ENCODE measurements at regions not wholly inside any gene's neighbourhood (a gene's known extent, or its start where the extent isn't known, plus 50 kb on each side); places are given as distances from the start of the nearest gene placed in this dataset.

GRCh38 chr13:63088226-63088625, 1672.6 kb upstream of the PCDH20 start:
- ATAC-seq (peak in 1 of 2 donors; percentile 13), DNase-seq (no peak)
- no peaks in the 10 kb centered on the region for H3K9me3 ChIP-seq
- H3K4me1 ChIP-seq, result no peaks in the 10 kb centered on the region
- H3K27ac ChIP-seq, result no peak overlapping the region
- no peaks in the 10 kb centered on the region for H3K36me3 ChIP-seq
- intact Hi-C loops (cut with DNase I), result no loop called here
- H3K4me3 ChIP-seq, result no peak overlapping the region
- no peak for TF ChIP-seq CTCF (IDR thresholded peaks at IDR 0.05)
- H3K27me3 ChIP-seq (ENCODE audit: low read depth), result no peaks in the 10 kb centered on the region

- no peaks in the 10 kb centered on the region for H3K4me1 ChIP-seq
- no peaks in the 10 kb centered on the region for H3K9me3 ChIP-seq
- H3K27ac ChIP-seq, result no peak overlapping the region
- H3K27me3 ChIP-seq (ENCODE audit: low read depth), result no peaks in the 10 kb centered on the region
- DNase-seq (no peak), ATAC-seq (no peak)
- intact Hi-C loops (cut with DNase I), result no loop called here
- TF ChIP-seq CTCF (IDR thresholded peaks at IDR 0.05), result no peak
- H3K4me3 ChIP-seq, result no peak overlapping the region
- H3K36me3 ChIP-seq, result no peaks in the 10 kb centered on the region
These were observed 1670.6 kb upstream of the PCDH20 start for GRCh38 chr13:63086286-63086685.

GRCh38 chr13:63085851-63086250, 1670.2 kb upstream of the PCDH20 start:
- no peaks in the 10 kb centered on the region for H3K9me3 ChIP-seq
- ATAC-seq, result no peak
- no peaks in the 10 kb centered on the region for H3K27me3 ChIP-seq (ENCODE audit: low read depth)
- H3K36me3 ChIP-seq, result no peaks in the 10 kb centered on the region
- DNase-seq, result no peak
- TF ChIP-seq CTCF (IDR thresholded peaks at IDR 0.05), result no peak
- H3K4me3 ChIP-seq, result no peak overlapping the region
- H3K4me1 ChIP-seq, result no peaks in the 10 kb centered on the region
- H3K27ac ChIP-seq, result no peak overlapping the region
- intact Hi-C loops (cut with DNase I), result no loop called here

GRCh38 chr13:63081400-63082014, 1665.9 kb upstream of the PCDH20 start:
- no peaks in the 10 kb centered on the region for H3K36me3 ChIP-seq
- no peak for TF ChIP-seq CTCF (IDR thresholded peaks at IDR 0.05)
- H3K27ac ChIP-seq, result no peak overlapping the region
- H3K4me1 ChIP-seq, result no peaks in the 10 kb centered on the region
- H3K4me3 ChIP-seq, result no peak overlapping the region
- H3K9me3 ChIP-seq, result no peaks in the 10 kb centered on the region
- intact Hi-C loops (cut with DNase I), result no loop called here
- no peaks in the 10 kb centered on the region for H3K27me3 ChIP-seq (ENCODE audit: low read depth)
- ATAC-seq, result no peak
- no peak for DNase-seq

- intact Hi-C loops (cut with DNase I), result no loop called here
- no peaks in the 10 kb centered on the region for H3K36me3 ChIP-seq
- no peak for TF ChIP-seq CTCF (IDR thresholded peaks at IDR 0.05)
- H3K4me1 ChIP-seq, result no peaks in the 10 kb centered on the region
- DNase-seq (no peak), ATAC-seq (no peak)
- no peaks in the 10 kb centered on the region for H3K9me3 ChIP-seq
- H3K27me3 ChIP-seq (ENCODE audit: low read depth), result no peaks in the 10 kb centered on the region
- no peak overlapping the region for H3K4me3 ChIP-seq
- no peak overlapping the region for H3K27ac ChIP-seq
These were observed 1659.5 kb upstream of the PCDH20 start for GRCh38 chr13:63075126-63075525.

Data from lower lobe of right lung (tissue), 2 donors.